GM10266 (cell line): ENCODE measurements at regions not wholly inside any gene's neighbourhood (a gene's known extent, or its start where the extent isn't known, plus 50 kb on each side); places are given as distances from the start of the nearest gene placed in this dataset.
"Not testable (repeated sequence)": the region's sequence is repeated elsewhere in the genome, so short reads cannot be mapped to it uniquely, and the experiment has no call there.

Source experiments
- DNase-seq: peaks from one replicate; pipeline ENCODE4 v3.0.0; 2012; ENCODE audit errors: extremely low spot score
- TF ChIP-seq, protein P1 (sequence below): IDR thresholded peaks from 2 replicates; pipeline ENCODE4 v1.5.1; 2012; ENCODE audit warnings: mild to moderate bottlenecking, low read depth; ENCODE audit not compliant: control insufficient read depth, insufficient read depth; ENCODE audit errors: missing control alignments

DNA sequence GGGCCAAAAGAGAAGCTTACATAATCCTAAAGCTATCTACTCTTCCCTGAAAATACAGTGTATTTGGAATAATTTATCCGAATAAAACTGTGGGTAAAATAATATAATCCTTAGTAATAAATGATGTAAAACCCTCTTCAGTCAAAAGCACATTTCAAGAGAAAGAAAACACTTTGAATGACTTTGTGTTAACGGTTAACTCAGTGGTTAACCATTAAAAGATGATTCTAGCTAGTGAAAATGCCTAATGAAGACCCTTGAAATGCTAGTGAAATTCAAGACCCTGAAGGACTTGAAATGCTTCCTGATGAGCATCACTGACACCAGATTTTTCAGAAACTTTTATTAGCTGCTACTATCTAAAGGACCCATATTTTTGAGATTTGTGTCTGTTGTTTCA, 70.7 kb downstream of the COX7C start:
- DNase-seq: no peak
- TF ChIP-seq, protein P1, sequence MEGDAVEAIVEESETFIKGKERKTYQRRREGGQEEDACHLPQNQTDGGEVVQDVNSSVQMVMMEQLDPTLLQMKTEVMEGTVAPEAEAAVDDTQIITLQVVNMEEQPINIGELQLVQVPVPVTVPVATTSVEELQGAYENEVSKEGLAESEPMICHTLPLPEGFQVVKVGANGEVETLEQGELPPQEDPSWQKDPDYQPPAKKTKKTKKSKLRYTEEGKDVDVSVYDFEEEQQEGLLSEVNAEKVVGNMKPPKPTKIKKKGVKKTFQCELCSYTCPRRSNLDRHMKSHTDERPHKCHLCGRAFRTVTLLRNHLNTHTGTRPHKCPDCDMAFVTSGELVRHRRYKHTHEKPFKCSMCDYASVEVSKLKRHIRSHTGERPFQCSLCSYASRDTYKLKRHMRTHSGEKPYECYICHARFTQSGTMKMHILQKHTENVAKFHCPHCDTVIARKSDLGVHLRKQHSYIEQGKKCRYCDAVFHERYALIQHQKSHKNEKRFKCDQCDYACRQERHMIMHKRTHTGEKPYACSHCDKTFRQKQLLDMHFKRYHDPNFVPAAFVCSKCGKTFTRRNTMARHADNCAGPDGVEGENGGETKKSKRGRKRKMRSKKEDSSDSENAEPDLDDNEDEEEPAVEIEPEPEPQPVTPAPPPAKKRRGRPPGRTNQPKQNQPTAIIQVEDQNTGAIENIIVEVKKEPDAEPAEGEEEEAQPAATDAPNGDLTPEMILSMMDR: no peak

DNA sequence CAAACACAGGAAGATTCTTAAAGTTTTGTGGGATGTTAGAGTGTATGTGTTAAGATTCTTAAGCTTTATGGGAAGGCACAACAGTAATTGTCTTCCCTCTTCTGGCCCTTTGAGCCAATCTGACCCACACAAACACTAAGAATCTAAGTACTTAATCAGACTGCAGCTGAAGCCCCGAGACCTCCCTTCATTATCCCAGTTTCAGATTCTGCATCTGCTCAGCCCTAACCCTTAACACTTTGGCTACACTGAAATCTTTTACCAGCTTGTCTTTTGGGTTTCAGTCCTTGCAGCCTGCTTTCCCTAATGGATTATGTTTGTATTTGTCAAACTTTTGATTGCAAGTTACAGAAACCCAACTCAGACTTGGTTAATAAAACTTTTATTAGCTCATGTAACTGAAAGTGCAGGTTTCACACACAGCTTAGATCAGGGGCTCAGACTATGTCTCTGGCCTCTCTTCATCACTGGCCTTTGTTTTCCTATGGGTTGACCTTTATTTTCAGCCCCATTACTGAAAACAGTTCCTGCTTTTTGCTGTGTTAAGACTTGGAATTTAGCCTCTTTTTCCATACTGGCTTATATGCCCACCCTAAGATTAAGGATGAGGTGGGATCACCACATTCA, 71.5 kb downstream of the COX7C start:
- DNase-seq: no peak
- TF ChIP-seq, protein P1: no peak

DNA sequence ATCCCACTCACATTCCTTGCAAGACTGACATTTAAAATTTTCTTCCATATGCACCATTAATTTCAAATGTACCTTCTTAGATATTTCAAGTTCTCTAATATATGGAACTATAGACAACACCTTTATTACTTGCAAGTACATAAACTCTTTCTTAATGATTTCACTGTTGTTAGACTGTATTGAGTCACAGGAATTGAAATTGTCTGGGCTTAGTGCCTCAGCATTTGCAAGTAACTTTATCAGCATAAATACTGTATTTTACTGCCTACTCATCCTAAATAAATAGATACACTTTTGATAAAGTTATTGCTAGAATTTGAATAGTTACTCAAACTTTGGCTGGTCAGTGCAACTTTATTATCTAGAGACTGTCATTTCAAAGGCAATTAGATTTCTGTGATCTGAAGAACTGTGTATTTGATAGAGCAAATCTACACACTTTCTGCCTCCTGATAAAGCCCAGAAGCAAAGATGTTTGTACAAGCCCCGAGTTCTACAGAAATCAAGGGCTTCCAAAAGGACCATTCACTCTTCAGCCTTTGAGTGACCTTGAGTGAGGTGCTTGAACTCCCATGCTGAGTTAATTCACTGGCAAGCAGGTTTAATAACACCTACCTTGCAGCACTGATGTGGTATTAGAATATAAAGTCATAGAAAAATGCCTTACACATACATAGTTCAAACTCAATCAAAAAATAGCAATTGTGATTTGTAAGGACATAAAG, 91.6 kb downstream of the COX7C start:
- TF ChIP-seq, protein P1: no peak
- DNase-seq: no peak

DNA sequence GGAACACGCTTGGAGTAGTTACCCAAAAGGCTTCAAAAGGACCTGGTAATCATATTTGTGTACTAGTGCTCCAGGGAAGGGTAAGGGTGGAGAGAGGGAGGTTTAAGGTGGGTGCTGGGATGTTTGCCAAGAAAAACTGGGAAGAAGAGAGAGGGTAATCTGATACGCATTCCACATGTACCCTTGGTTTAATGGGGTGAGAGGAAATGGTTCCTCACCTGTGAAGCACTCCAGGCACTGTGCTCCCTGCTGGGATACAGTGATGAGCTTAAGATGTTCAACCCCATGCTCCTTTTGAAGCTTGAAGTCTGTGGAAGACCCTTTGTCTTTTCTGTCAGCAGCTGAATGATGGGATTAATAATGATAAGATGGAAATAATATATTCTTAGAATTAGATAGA, 98.4 kb downstream of the COX7C start:
- no peak for DNase-seq
- TF ChIP-seq, protein P1: no peak

DNA sequence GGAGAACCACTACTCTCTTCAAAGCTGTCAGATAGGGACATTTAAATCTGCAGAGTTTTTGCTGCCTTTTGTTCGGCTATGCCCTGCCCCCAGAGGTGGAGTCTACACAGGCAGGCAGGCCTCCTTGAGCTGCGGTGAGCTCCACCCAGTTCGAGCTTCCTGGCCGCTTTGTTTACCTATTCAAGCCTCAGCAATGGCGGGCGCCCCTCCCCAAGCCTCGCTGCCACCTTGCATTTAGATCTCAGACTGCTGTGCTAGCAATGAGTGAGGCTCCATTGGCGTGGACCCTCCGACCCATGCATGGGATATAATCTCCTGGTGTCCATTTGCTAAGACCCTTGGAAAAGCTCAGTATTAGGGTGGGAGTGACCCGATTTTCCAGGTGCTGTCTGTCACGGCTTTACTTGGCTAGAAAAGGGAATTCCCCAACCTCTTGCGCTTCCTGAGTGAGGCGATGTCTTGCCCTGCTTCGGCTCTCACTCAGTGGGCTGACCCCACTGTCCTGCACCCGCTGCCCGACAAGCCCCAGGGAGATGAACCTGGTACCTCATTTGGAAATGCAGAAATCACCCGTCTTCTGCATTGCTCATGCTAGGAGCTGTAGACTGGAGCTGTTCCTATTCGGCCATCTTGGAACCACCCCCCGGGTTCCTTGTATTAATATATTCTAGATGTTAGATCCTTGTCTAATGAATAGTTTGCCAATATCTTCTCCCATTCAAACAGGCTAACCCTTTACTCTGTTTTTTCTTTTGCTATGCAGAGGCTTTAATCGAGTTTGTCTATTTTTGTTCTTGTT, 113.8 kb downstream of the COX7C start:
- DNase-seq: not testable (repeated sequence)

DNA sequence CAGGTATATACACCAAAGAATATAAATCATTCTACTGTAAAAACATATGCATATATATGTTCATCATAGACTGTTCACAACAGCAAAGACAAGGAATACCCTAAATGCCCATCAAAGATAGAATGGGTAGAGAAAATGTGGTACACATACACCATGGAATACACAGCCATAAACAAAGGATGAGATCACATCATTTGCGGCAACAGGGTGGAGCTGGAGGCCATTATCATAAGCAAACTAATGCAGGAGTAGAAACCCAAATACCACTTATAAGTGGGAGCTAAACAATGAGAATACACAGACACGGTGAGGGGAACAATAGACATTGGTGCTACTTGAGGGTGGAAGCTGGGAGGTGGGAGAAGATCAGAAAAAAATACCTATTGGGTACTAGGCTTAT, 117.6 kb downstream of the COX7C start:
- TF ChIP-seq, protein P1: no peak
- no peak for DNase-seq

DNA sequence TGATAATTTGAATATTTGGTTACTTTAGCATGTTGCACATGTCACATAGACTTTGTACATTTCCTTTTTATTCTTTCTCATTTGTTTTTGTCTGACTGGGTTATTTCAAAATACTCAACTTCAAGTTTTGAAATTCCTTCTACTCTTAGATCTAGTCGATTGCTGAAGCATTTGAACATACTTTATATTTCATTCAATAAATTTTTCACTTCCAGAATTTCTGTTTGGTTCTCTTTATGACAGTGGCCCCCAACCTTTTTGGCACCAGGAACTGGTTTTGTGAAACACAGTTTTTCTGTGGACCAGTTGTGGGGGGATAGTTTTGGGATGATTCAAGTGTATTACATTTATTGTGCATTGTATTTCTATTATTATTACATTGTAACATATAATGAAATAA, 119.8 kb downstream of the COX7C start:
- TF ChIP-seq, protein P1: no peak
- DNase-seq: no peak
